DOHH2 (cell line): ENCODE measurements at regions not wholly inside any gene's neighbourhood (a gene's known extent, or its start where the extent isn't known, plus 50 kb on each side); places are given as distances from the start of the nearest gene placed in this dataset.

ENCODE experiments used
- H3F3A ChIP-seq: fragments of 200-600 bp; sonication (generic), shearing (Covaris generic); 2 replicates; pipeline ENCODE4 v1.6.0; 2016; ENCODE audit warnings: antibody characterized with exemption, mild to moderate bottlenecking; ENCODE audit not compliant: control insufficient read depth, insufficient read depth
- H3K27ac ChIP-seq: fragments of 200-600 bp; sonication (generic); 2 replicates; pipeline ENCODE4 v1.5.1; 2014; ENCODE audit warnings: low read depth, mild to moderate bottlenecking, low read length, moderate library complexity
- H3K27me3 ChIP-seq: fragments of 200-600 bp; sonication (generic); 2 replicates; pipeline ENCODE4 v1.6.1; 2014; ENCODE audit warnings: mild to moderate bottlenecking, low read length, mixed read lengths; ENCODE audit not compliant: control insufficient read depth
- H3K36me3 ChIP-seq: fragments of 200-600 bp; sonication (generic); 2 replicates; pipeline ENCODE4 v1.6.1; 2014; ENCODE audit warnings: mild to moderate bottlenecking, low read length, moderate library complexity, mixed read lengths; ENCODE audit not compliant: control insufficient read depth
- H3K4me1 ChIP-seq: fragments of 200-600 bp; sonication (generic); 2 replicates; pipeline ENCODE4 v1.6.1; 2014; ENCODE audit warnings: mild to moderate bottlenecking, low read length, mixed read lengths; ENCODE audit not compliant: control insufficient read depth
- H3K4me2 ChIP-seq: fragments of 200-600 bp; sonication (generic); 2 replicates; pipeline ENCODE4 v1.6.0; 2014; ENCODE audit warnings: mild to moderate bottlenecking, low read length, moderate library complexity
- H3K4me3 ChIP-seq: fragments of 200-600 bp; sonication (generic); 2 replicates; pipeline ENCODE4 v1.5.1; 2014; ENCODE audit warnings: mild to moderate bottlenecking, low read length, mixed read lengths
- H3K79me2 ChIP-seq: fragments of 200-600 bp; sonication (generic); 2 replicates; pipeline ENCODE4 v1.6.1; 2014; ENCODE audit warnings: mild to moderate bottlenecking, low read length, mixed read lengths; ENCODE audit not compliant: control insufficient read depth
- H3K9me2 ChIP-seq: fragments of 200-600 bp; sonication (generic); replicated peaks from 2 replicates; pipeline ENCODE4 v1.6.1; 2014; ENCODE audit warnings: mild to moderate bottlenecking, low read length, mixed read lengths; ENCODE audit not compliant: control insufficient read depth
- H3K9me3 ChIP-seq: fragments of 200-600 bp; sonication (generic); 2 replicates; pipeline ENCODE4 v1.6.1; 2014; ENCODE audit warnings: antibody characterized with exemption, low read length, mixed read lengths; ENCODE audit not compliant: control insufficient read depth, insufficient read depth
- H4K20me1 ChIP-seq: fragments of 200-600 bp; sonication (generic); 2 replicates; pipeline ENCODE4 v1.6.0; 2014; ENCODE audit warnings: low read depth, mild to moderate bottlenecking, antibody characterized with exemption, low read length, moderate library complexity; ENCODE audit not compliant: control insufficient read depth, insufficient read depth
- EZH2phosphoT487 ChIP-seq: fragments of 200-600 bp; sonication (generic); IDR thresholded peaks from 2 replicates; pipeline ENCODE4 v1.6.1; 2017; ENCODE audit warnings: borderline replicate concordance, mild to moderate bottlenecking, antibody characterized with exemption, low read length, moderate library complexity, mixed read lengths
- TF ChIP-seq, protein P1 (sequence below): fragments of 200-600 bp; sonication (generic); IDR thresholded peaks from one replicate; pipeline ENCODE4 v1.5.1; 2014; ENCODE audit warnings: antibody characterized with exemption, mild to moderate bottlenecking, low read depth, low read length; ENCODE audit not compliant: poor library complexity, severe bottlenecking

- Histone ChIP-seq H3K9me3 (no peaks in the 10 kb centered on the region), H3K4me3 (no peak overlapping the region), H4K20me1 (no peaks in the 10 kb centered on the region), H3K4me2 (no peak overlapping the region), H3K79me2 (no peaks in the 10 kb centered on the region), H3K4me1 (no peaks in the 10 kb centered on the region), H3K27ac (no peak overlapping the region), H3F3A (no peaks in the 10 kb centered on the region), H3K9me2 (no peaks in the 10 kb centered on the region), H3K36me3 (no peaks in the 10 kb centered on the region), H3K27me3 (no peaks in the 10 kb centered on the region)
- TF ChIP-seq EZH2phosphoT487: no peak
- TF ChIP-seq, protein P1, sequence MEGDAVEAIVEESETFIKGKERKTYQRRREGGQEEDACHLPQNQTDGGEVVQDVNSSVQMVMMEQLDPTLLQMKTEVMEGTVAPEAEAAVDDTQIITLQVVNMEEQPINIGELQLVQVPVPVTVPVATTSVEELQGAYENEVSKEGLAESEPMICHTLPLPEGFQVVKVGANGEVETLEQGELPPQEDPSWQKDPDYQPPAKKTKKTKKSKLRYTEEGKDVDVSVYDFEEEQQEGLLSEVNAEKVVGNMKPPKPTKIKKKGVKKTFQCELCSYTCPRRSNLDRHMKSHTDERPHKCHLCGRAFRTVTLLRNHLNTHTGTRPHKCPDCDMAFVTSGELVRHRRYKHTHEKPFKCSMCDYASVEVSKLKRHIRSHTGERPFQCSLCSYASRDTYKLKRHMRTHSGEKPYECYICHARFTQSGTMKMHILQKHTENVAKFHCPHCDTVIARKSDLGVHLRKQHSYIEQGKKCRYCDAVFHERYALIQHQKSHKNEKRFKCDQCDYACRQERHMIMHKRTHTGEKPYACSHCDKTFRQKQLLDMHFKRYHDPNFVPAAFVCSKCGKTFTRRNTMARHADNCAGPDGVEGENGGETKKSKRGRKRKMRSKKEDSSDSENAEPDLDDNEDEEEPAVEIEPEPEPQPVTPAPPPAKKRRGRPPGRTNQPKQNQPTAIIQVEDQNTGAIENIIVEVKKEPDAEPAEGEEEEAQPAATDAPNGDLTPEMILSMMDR: no peak
These were observed 641.2 kb downstream of the DOK5 start for GRCh38 chr20:55116598-55116997.

DNA sequence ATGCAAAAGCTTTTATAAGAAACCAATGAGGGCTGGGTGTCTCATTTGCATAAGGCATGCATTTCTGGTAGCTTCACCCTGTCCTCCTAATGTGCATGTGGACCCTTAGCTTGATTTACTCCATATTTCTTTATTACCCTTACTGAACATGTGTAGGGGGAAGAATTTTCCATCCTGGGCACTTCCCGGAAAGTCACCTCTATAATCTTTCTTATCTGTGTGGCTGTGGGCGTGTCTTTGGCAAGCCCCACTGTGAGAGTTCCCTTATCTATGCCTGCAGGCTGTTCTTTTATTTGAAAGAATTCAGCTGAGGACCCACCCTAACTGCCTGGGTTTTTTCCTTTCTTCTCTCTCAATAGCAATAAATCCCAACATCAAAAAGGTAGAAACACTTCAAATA, 627.8 kb downstream of the DOK5 start:
- H3F3A ChIP-seq: no peaks in the 10 kb centered on the region
- no peaks in the 10 kb centered on the region for H3K27me3 ChIP-seq
- H3K4me3 ChIP-seq: no peak overlapping the region
- H3K36me3 ChIP-seq: no peaks in the 10 kb centered on the region
- H3K9me2 ChIP-seq: no peaks in the 10 kb centered on the region
- no peaks in the 10 kb centered on the region for H4K20me1 ChIP-seq
- no peaks in the 10 kb centered on the region for H3K79me2 ChIP-seq
- no peaks in the 10 kb centered on the region for H3K9me3 ChIP-seq
- no peak overlapping the region for H3K27ac ChIP-seq
- no peaks in the 10 kb centered on the region for H3K4me1 ChIP-seq
- TF ChIP-seq, protein P1: no peak
- no peak for TF ChIP-seq EZH2phosphoT487
- H3K4me2 ChIP-seq: no peak overlapping the region

DNA sequence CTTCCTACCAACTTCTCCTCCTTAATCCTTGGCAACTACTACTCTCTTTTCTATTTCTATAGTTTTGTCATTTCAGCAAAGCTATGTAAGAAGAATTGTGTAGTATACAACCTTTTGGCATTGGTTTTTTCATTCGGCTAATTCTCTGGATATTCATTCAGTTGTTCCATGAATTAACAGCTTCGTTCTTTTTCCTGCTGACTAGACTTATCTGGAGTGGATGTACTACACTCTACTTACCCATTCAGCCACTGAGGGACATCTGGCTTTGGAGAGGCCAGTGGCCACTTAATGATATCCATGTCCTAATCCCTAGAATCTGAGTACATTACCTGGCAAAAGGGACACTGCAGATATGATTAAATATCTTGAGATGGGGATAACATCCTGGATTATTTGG, 623.9 kb downstream of the DOK5 start:
- Histone ChIP-seq H3K4me3 (no peak overlapping the region), H3K4me2 (no peak overlapping the region), H3K79me2 (no peaks in the 10 kb centered on the region), H3K36me3 (no peaks in the 10 kb centered on the region), H3K27me3 (no peaks in the 10 kb centered on the region), H3K4me1 (no peaks in the 10 kb centered on the region), H3K27ac (no peak overlapping the region), H3K9me2 (no peaks in the 10 kb centered on the region), H3K9me3 (no peaks in the 10 kb centered on the region), H3F3A (no peaks in the 10 kb centered on the region), H4K20me1 (no peaks in the 10 kb centered on the region)
- TF ChIP-seq, protein P1: no peak
- TF ChIP-seq EZH2phosphoT487: no peak

- Histone ChIP-seq H3K79me2 (no peaks in the 10 kb centered on the region), H3K4me3 (no peak overlapping the region), H3K9me2 (no peaks in the 10 kb centered on the region), H3K4me2 (no peak overlapping the region), H4K20me1 (no peaks in the 10 kb centered on the region), H3K36me3 (no peaks in the 10 kb centered on the region), H3K9me3 (no peaks in the 10 kb centered on the region), H3K27me3 (no peaks in the 10 kb centered on the region), H3F3A (no peaks in the 10 kb centered on the region), H3K4me1 (no peaks in the 10 kb centered on the region), H3K27ac (no peak overlapping the region)
- TF ChIP-seq EZH2phosphoT487: no peak
- TF ChIP-seq, protein P1: no peak
These were observed 622.2 kb downstream of the DOK5 start for GRCh38 chr20:55097621-55098020.
